NCI-H187 treated with DMSO at 0.1 percent for 48 hours (cell line): ENCODE measurements at regions not wholly inside any gene's neighbourhood (a gene's known extent, or its start where the extent isn't known, plus 50 kb on each side); places are given as distances from the start of the nearest gene placed in this dataset.

Experiments
- DNase-seq: peaks from one replicate; lab custom pipeline; 2025; lab: John Stamatoyannopoulos, UW

GRCh38 chr15:49751191-49751590, 130.3 kb downstream of the DTWD1 start:
- DNase-seq = no peak

- no peak for DNase-seq
Measured at GRCh38 chr15:49751751-49752150, 130.9 kb downstream of the DTWD1 start.

DNA sequence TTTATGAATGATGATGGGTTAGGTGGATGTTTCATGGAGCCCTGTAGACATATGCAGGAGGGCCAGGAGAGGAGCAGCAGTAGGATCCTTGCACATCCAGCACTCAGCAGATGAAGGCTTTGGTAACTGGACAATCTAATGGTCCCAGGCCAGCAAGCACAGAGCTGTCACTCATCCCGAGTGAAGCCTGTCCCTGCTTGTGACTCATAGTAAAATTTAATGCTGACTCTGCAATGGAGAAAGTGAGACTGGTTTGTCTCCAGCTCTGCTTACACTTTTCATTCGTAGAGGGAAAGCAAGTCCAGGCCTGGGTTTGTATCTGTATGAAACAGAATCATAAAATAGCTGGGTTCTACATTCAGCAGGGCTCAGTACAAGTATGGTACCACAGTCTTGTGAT, 131.7 kb downstream of the DTWD1 start:
- DNase-seq = no peak

DNA sequence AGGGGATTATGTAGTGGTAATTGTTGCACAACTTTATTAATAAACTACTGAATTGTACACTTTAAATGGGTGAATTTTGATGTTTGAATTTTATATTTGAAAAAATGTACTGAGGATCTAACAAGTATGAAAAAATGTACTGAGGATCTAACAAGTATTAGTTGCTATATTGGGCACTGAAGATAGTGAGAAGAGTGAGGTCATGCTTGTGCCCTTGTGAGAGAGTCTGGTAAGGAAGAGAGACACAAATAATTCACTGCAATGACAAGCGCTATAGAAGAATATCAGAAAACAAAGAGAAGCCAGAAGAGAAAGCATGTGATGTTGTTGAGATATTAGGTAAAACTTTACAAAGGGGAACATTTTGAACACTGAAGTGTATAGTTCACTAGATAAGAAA, 137.6 kb downstream of the DTWD1 start:
- no peak for DNase-seq

- DNase-seq = no peak
Measured at GRCh38 chr15:49758856-49759255, 138.0 kb downstream of the DTWD1 start.

GRCh38 chr15:49760749-49761148, 139.9 kb downstream of the DTWD1 start:
- DNase-seq = no peak

- DNase-seq = no peak
Measured at GRCh38 chr15:49769225-49769624, 148.4 kb downstream of the DTWD1 start.

DNA sequence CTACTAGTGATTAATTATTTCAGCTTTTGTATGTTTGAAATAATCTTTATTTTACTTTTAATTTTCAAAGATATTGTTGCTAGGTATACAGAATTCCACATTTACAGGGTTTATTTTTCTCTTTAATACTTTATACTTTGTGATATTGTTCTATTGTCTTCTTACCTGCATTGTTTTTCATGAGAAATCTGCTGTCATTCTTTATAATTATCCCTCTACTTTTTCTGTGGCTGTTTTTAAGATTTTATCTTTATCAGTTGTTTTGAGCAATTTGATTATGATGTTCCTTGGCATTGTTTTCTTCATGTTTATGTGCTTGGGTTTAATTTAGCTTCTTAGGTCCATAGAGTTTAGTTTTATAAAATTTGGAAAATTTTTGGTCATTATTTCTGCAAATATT, 168.6 kb downstream of the DTWD1 start:
- no peak for DNase-seq

- DNase-seq = no peak
Measured at GRCh38 chr15:49793943-49794342, 173.1 kb downstream of the DTWD1 start.

- no peak for DNase-seq
Measured at GRCh38 chr15:49801796-49802195, 180.9 kb downstream of the DTWD1 start.
